GM12873 (cell line): ENCODE measurements at regions not wholly inside any gene's neighbourhood (a gene's known extent, or its start where the extent isn't known, plus 50 kb on each side); places are given as distances from the start of the nearest gene placed in this dataset.

Experiments
- TF ChIP-seq, protein P1 (sequence below): IDR thresholded peaks from 2 replicates; pipeline ENCODE4 v1.5.1; 2012; ENCODE audit warnings: low read depth, mild to moderate bottlenecking, moderate library complexity, low read length, control low read depth; ENCODE audit not compliant: insufficient read depth; ENCODE audit errors: missing control alignments

DNA sequence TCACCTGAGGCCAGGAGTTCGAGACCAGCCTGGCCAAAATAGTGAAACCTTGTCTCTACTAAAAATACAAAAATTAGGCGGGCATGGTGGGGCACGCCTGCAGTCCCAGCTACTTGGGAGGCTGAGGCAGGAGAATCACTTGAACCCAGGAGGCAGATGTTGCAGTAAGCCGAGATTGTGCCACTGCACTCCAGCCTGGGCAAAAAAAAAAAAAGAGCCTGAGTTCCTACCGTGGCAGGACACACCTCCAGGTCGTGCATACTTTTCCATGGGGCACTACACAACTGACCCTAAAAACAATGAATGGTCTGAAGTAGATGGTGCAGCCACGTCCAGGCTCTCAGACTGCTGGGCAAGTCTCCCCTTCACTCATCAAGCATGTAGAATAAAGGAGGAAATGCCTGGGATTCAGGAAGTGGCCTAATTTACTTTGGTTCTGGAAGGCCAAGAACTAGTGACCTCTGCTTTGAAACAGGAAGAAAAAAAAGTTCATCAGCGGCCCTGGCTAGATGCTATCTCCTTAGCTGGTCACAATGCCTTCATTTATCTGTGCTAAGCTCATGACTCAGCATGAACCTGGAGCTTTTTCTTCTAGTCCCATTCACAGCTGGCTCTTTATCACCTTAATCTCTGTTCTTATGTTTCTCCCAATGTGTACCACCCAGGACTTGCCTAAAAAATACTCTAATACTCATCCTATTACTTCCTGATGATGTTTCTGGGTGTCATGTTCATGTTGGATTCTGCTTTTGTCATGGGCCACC is 55.8 kb upstream of the OR6J1 start:
- TF ChIP-seq, protein P1, sequence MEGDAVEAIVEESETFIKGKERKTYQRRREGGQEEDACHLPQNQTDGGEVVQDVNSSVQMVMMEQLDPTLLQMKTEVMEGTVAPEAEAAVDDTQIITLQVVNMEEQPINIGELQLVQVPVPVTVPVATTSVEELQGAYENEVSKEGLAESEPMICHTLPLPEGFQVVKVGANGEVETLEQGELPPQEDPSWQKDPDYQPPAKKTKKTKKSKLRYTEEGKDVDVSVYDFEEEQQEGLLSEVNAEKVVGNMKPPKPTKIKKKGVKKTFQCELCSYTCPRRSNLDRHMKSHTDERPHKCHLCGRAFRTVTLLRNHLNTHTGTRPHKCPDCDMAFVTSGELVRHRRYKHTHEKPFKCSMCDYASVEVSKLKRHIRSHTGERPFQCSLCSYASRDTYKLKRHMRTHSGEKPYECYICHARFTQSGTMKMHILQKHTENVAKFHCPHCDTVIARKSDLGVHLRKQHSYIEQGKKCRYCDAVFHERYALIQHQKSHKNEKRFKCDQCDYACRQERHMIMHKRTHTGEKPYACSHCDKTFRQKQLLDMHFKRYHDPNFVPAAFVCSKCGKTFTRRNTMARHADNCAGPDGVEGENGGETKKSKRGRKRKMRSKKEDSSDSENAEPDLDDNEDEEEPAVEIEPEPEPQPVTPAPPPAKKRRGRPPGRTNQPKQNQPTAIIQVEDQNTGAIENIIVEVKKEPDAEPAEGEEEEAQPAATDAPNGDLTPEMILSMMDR = no peak

DNA sequence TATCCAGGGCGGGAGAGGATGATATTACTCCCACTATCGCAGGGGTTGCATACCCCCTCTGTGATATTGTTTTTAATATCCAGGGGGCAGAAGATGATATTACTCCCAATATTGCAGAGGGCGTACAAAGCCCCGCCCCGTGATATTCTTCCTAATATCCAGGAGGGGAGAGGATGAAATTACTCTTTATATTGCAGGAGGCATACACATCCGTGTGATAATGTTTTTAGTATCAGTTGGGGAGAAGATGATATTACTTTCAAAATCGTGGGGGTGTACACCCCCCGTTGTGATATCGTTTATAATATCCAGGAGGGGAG is 52.9 kb upstream of the OXA1L start:
- TF ChIP-seq, protein P1 = no peak

DNA sequence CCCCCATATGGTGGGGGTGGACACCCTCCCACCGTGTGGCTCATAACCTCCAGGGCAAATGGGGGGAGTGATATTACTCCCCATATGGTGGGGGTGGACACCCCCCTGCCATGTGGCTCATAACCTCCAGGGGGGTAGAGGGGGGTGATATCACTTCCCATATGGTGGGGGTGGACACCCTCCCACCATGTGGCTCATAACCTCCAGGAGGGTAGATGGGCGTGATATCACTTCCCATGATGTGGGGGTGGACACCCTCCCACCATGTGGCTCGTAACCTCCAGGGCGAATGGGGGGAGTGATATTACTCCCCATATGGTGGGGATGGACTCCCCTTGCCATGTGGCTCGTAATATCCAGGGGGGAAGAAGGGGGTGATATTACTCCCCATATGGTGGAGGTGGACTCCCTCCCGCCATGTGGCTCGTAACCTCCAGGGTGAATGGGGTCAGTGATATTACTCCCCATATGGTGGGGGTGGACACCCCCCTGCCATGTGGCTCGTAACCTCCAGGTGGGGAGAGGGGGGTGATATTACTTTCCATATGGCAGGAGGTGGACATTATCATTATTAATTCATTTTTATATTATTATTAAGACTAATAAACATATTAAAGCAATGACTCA is 51.2 kb upstream of the OXA1L start:
- TF ChIP-seq, protein P1 = peak; percentile 10

DNA sequence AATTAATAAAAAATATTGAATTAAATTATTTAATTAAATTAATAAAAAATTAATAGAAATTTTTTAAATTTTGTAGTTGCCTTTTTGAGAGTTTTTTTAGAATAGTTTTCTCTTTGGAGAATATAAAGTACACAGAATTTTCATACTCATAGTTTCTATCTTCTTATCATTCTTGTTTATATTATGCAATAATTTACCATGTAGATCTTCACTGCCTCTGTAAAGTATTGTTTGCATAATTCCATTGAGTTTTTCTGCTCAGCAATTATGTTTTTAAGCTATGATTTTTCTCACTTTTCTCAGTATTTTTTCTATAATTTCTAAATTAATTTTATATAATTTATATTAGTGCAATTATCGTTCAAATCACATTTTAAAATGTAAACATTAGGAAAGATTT is 50.6 kb upstream of the OXA1L start:
- TF ChIP-seq, protein P1 = no peak
